ENCODE measurements at regions not wholly inside any gene's neighbourhood (a gene's known extent, or its start where the extent isn't known, plus 50 kb on each side); places are given as distances from the start of the nearest gene placed in this dataset.

- TF ChIP-seq POLR2A (IDR thresholded peaks at IDR 0.05) (no peak), EP300 (IDR thresholded peaks at IDR 0.05) (no peak), POLR2AphosphoS5 (IDR thresholded peaks at IDR 0.05) (no peak), CTCF (IDR thresholded peaks at IDR 0.05) (no peak)
Observed at GRCh38 chr16:55151561-55152305, 172.3 kb upstream of the IRX6 start.
